Epithelial cell of esophagus (primary cell): ENCODE measurements at regions not wholly inside any gene's neighbourhood (a gene's known extent, or its start where the extent isn't known, plus 50 kb on each side); places are given as distances from the start of the nearest gene placed in this dataset.
"Not testable (repeated sequence)": the region's sequence is repeated elsewhere in the genome, so short reads cannot be mapped to it uniquely, and the experiment has no call there.

ENCODE experiments used
- DNase-seq: peaks from one replicate; pipeline ENCODE4 v3.0.0; 2010; ENCODE audit warnings: low read depth
- H3K4me3 ChIP-seq: 2 replicates; pipeline ENCODE4 v1.5.1; 2011; ENCODE audit warnings: mild to moderate bottlenecking, low read length, control low read depth
- CTCF ChIP-seq: IDR thresholded peaks from 2 replicates; pipeline ENCODE4 v1.5.1; 2011; ENCODE audit warnings: low read depth, mild to moderate bottlenecking, low read length, control low read depth, inconsistent platforms; ENCODE audit not compliant: insufficient read depth; ENCODE audit errors: missing control alignments

GRCh38 chrY:7283001-7283400, 371.4 kb upstream of the AMELY start:
- H3K4me3 ChIP-seq: no peak overlapping the region
- no peak for TF ChIP-seq CTCF
- DNase-seq: no peak

GRCh38 chrY:7280151-7280740, 368.7 kb upstream of the AMELY start:
- H3K4me3 ChIP-seq: not testable (repeated sequence)
- DNase-seq: peak; percentile 73

- no peak for TF ChIP-seq CTCF
- DNase-seq: no peak
- peak overlapping the region; percentile 62 for H3K4me3 ChIP-seq
Measured at GRCh38 chrY:7275751-7276150, 364.2 kb upstream of the AMELY start.

GRCh38 chrY:7275014-7275413, 363.5 kb upstream of the AMELY start:
- no peak for TF ChIP-seq CTCF
- peak overlapping the region; percentile 62 for H3K4me3 ChIP-seq
- no peak for DNase-seq

GRCh38 chrY:7274369-7274913, 362.9 kb upstream of the AMELY start:
- no peak for TF ChIP-seq CTCF
- no peak for DNase-seq
- H3K4me3 ChIP-seq: peak overlapping the region; percentile 62

- DNase-seq: peak; percentile 66
Measured at GRCh38 chrY:7273587-7274203, 362.1 kb upstream of the AMELY start.

GRCh38 chrY:7272556-7273195, 361.1 kb upstream of the AMELY start:
- DNase-seq: peak; percentile 52
- TF ChIP-seq CTCF: peak; percentile 53
- no peak overlapping the region for H3K4me3 ChIP-seq

More at GRCh38 chrY:7273587-7274203, 362.1 kb upstream of the AMELY start:
- no peak for TF ChIP-seq CTCF
- H3K4me3 ChIP-seq: peak overlapping the region; percentile 62
